ENCODE measurements at regions not wholly inside any gene's neighbourhood (a gene's known extent, or its start where the extent isn't known, plus 50 kb on each side); places are given as distances from the start of the nearest gene placed in this dataset.

DNA sequence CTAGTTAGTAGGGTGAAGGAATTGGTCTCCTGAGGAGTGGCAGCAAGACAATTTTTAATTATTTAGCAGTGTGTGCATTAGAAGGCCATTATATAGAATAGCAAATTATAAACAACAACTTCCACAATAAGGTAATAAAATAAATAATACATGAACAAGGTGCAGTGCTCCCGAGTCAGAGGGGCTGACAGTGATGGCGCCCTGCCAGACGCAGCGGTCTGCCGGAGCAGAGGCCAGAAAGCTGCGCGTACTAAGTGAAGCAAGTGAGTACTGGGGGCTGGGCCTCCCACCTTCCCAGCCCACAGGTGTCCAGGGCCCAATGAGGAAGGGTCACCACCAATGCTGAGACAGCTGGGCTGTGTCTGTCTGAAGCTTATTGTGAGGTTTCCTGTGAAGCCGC is 72.0 kb upstream of the VRK1 start:
- H2BK12ac ChIP-seq (ENCODE audit: low read depth, low read length): no peak overlapping the region
- no peaks in the 10 kb centered on the region for H3K79me2 ChIP-seq (ENCODE audit: control insufficient read depth in 1 of 2, insufficient read depth in 2 of 2, low read length in 2 of 2)
- H3K9ac ChIP-seq (replicated peaks in 1 of 4; ENCODE audit: extremely low read depth in 1 of 4, low read depth in 3 of 4, low read length in 3 of 4): no peak overlapping the region
- H2AFZ ChIP-seq (ENCODE audit: low read length): no peak overlapping the region
- H3K23ac ChIP-seq (ENCODE audit: insufficient read length): no peak overlapping the region
- no peak overlapping the region for H4K91ac ChIP-seq (replicated peaks; ENCODE audit: insufficient read length, low read length)
- no peak for FAIRE-seq
- H2BK120ac ChIP-seq (replicated peaks; ENCODE audit: low read depth, low read length): no peak overlapping the region
- no peak overlapping the region for H3K56ac ChIP-seq (replicated peaks; ENCODE audit: insufficient read length, low read depth, low read length)
- no peaks in the 10 kb centered on the region; a peak in 1 of 7 replicates for H3K27me3 ChIP-seq (replicated peaks in 1 of 4; ENCODE audit: control insufficient read depth in 3 of 4, extremely low read depth in 1 of 4, insufficient read depth in 3 of 4, low read length in 3 of 4)
- no peak overlapping the region for H3K18ac ChIP-seq (ENCODE audit: extremely low read depth, low read length)
- no peak overlapping the region for H2AK5ac ChIP-seq (ENCODE audit: low read depth, low read length)
- ChIA-PET CTCF (ENCODE audit: partially characterized antibody) (interaction anchor here (1.4 kb wide), 1 partner anchor 14 kb away, joined by 5 read pairs; no protein-coding TSS in a partner anchor), POLR2A (ENCODE audit: partially characterized antibody) (no interaction called here)
- no peak overlapping the region for H2BK20ac ChIP-seq (ENCODE audit: low read length)
- no peak overlapping the region for H3K4ac ChIP-seq (replicated peaks; ENCODE audit: insufficient read length, low read depth, low read length)
- no peaks in the 10 kb centered on the region for H3K23me2 ChIP-seq (ENCODE audit: low read depth, low read length)
- no peak overlapping the region for H2BK15ac ChIP-seq (ENCODE audit: low read length)
- no peak for TF ChIP-seq YY1 (IDR thresholded peaks at IDR 0.05; ENCODE audit: low read depth, low read length)
- no peak for TF ChIP-seq ASH2L (IDR thresholded peaks at IDR 0.05; ENCODE audit: low read length)
- TF ChIP-seq KDM5A (IDR thresholded peaks at IDR 0.05; ENCODE audit: low read length): no peak
- TF ChIP-seq TAF1 (IDR thresholded peaks at IDR 0.05; ENCODE audit: low read depth, low read length): no peak
- no peaks in the 10 kb centered on the region for H3K36me3 ChIP-seq (ENCODE audit: control insufficient read depth in 2 of 4, insufficient read depth in 4 of 4, low read length in 3 of 4)
- no peak overlapping the region for H3K4me2 ChIP-seq (ENCODE audit: insufficient read depth in 1 of 2, low read depth in 2 of 2, low read length in 2 of 2)
- H3K4me3 ChIP-seq (ENCODE audit: extremely low read depth in 1 of 4, insufficient read depth in 2 of 4, low read depth in 3 of 4, low read length in 4 of 4): no peak overlapping the region
- no peak overlapping the region for H3K14ac ChIP-seq (ENCODE audit: insufficient read length)
- H4K20me1 ChIP-seq (replicated peaks in 1 of 2; ENCODE audit: control insufficient read depth in 1 of 2, insufficient read depth in 2 of 2, low read length in 2 of 2): no peaks in the 10 kb centered on the region
- DNase-seq (ENCODE audit: low read depth in 1 of 2, low spot score in 2 of 2): no peak
- H3K9me3 ChIP-seq (ENCODE audit: insufficient read depth in 2 of 2, low read depth in 1 of 2, low read length in 1 of 2): no peaks in the 10 kb centered on the region
- H2BK5ac ChIP-seq (ENCODE audit: low read depth, low read length): no peak overlapping the region
- WGBS, 2 experiments (ENCODE audit: extremely low coverage in 1 of 2, insufficient coverage in 1 of 2, insufficient read length in 1 of 2, insufficient replicate concordance in 2 of 2, low coverage in 1 of 2, low lambda C conversion rate in 2 of 2, missing lambda C conversion rate in 1 of 2): 89% methylated on average over 8 of the region's 8 CpGs; no CpG with 5 or more reads in 1 of the 2 experiments
- no peak overlapping the region for H4K5ac ChIP-seq (ENCODE audit: insufficient read length, low read depth, low read length)
- no peak overlapping the region for H4K8ac ChIP-seq (ENCODE audit: extremely low read depth, insufficient read depth, low read length)
- H3K27ac ChIP-seq (ENCODE audit: low read depth, low read length): no peak overlapping the region
- no peaks in the 10 kb centered on the region for H3K4me1 ChIP-seq (replicated peaks in 1 of 4; ENCODE audit: control insufficient read depth in 3 of 4, insufficient read depth in 4 of 4, low read length in 3 of 4)
- H3K79me1 ChIP-seq (ENCODE audit: low read depth, low read length): no peaks in the 10 kb centered on the region
